SK-N-SH (cell line): ENCODE measurements at regions not wholly inside any gene's neighbourhood (a gene's known extent, or its start where the extent isn't known, plus 50 kb on each side); places are given as distances from the start of the nearest gene placed in this dataset.

Source experiments
- CTCF ChIA-PET: fragments of 300-600, 350-600 bp; formaldehyde crosslinking; extraction: SDS; loops from one replicate; lab custom pipeline; 2021; lab: Yijun Ruan, JAX
- POLR2A ChIA-PET: fragments of 350-600 bp; sonication (Branson Sonifier 250); formaldehyde crosslinking; extraction: SDS; loops from one replicate; lab custom pipeline; 2020; ENCODE audit warnings: antibody characterized with exemption, inconsistent platforms; lab: Yijun Ruan, JAX
- DNase-seq: peaks from one replicate; pipeline ENCODE4 v3.0.0; 2012
- H2AFZ ChIP-seq: fragments of 200-600 bp; sonication (generic); 2 replicates; pipeline ENCODE4 v1.8.1; 2016; ENCODE audit warnings: antibody characterized with exemption, mild to moderate bottlenecking, low read depth
- H3F3A ChIP-seq: fragments of 200-600 bp; sonication (generic); replicated peaks from 2 replicates; pipeline ENCODE3; 2016; ENCODE audit warnings: antibody characterized with exemption, mild to moderate bottlenecking; ENCODE audit not compliant: insufficient read depth
- H3K27ac ChIP-seq, 2 experiments: fragments of 200-500 bp in 1 of 2; fragments of 200-600 bp in 1 of 2; sonication (Bioruptor generic) in 1 of 2; sonication (generic), shearing (Covaris generic) in 1 of 2; 2 replicates each; pipeline versions ENCODE4 v1.5.1 to v1.6.1; 2014 to 2016; ENCODE audit warnings: low read depth in 2 of 2, inconsistent platforms in 1 of 2, low read length in 1 of 2, mild to moderate bottlenecking in 1 of 2, mixed read lengths in 1 of 2
- H3K27me3 ChIP-seq: fragments of 200-600 bp; sonication (generic), shearing (Covaris generic); 2 replicates; pipeline ENCODE4 v1.6.1; 2016; ENCODE audit warnings: mixed run types; ENCODE audit not compliant: insufficient read depth
- H3K36me3 ChIP-seq, 2 experiments: fragments of 200-500 bp in 1 of 2; fragments of 200-600 bp in 1 of 2; sonication (Bioruptor generic) in 1 of 2; sonication (generic) in 1 of 2; replicated peaks in 1 of 2; 2 replicates each; pipeline versions ENCODE3 to v1.5.1; 2014 to 2016; ENCODE audit warnings: low read length in 1 of 2, mild to moderate bottlenecking in 1 of 2; ENCODE audit not compliant: insufficient read depth in 2 of 2, control insufficient read depth in 1 of 2
- H3K4me1 ChIP-seq, 2 experiments: fragments of 200-500 bp in 1 of 2; fragments of 200-600 bp in 1 of 2; sonication (Bioruptor generic) in 1 of 2; sonication (generic), shearing (Covaris generic) in 1 of 2; 2 replicates each; pipeline versions ENCODE4 v1.5.1 to v1.6.1; 2014 to 2016; ENCODE audit warnings: low read depth in 1 of 2, low read length in 1 of 2, mixed run types in 1 of 2; ENCODE audit not compliant: insufficient read depth in 2 of 2, control insufficient read depth in 1 of 2
- H3K4me2 ChIP-seq: fragments of 200-600 bp; sonication (generic), shearing (Covaris generic); 2 replicates; pipeline ENCODE4 v1.6.1; 2017; ENCODE audit warnings: mixed run types
- H3K4me3 ChIP-seq, 2 experiments: fragments of 200-500 bp in 1 of 2; fragments of 200-600 bp in 1 of 2; sonication (Bioruptor generic) in 1 of 2; sonication (generic), shearing (Covaris generic) in 1 of 2; 2 replicates each; pipeline versions ENCODE4 v1.5.1 to v1.8.1; 2014 to 2016; ENCODE audit warnings: low read depth in 2 of 2, inconsistent platforms in 1 of 2, low read length in 1 of 2, mild to moderate bottlenecking in 1 of 2, mixed read lengths in 1 of 2, moderate library complexity in 1 of 2
- H3K79me2 ChIP-seq: fragments of 200-600 bp; sonication (generic); 2 replicates; pipeline ENCODE4 v1.8.1; 2017; ENCODE audit warnings: mild to moderate bottlenecking; ENCODE audit not compliant: insufficient read depth
- H3K9ac ChIP-seq: fragments of 200-600 bp; sonication (generic); 2 replicates; pipeline ENCODE4 v1.6.1; 2017; ENCODE audit warnings: mixed run types
- H3K9me2 ChIP-seq: fragments of 200-600 bp; sonication (generic); 2 replicates; pipeline ENCODE4 v1.6.1; 2017; ENCODE audit warnings: mixed run types
- H3K9me3 ChIP-seq: fragments of 200-600 bp; sonication (generic); 2 replicates; pipeline ENCODE4 v1.6.1; 2017; ENCODE audit warnings: mixed run types, mild to moderate bottlenecking, moderate library complexity
- H4K20me1 ChIP-seq: fragments of 200-600 bp; sonication (generic); 2 replicates; pipeline ENCODE4 v1.6.1; 2017; ENCODE audit warnings: mild to moderate bottlenecking, mixed run types; ENCODE audit not compliant: insufficient read depth
- CHD2 ChIP-seq: fragments of 150-350 bp; IDR thresholded peaks from 2 replicates; pipeline ENCODE4 v1.6.1; 2018; ENCODE audit warnings: low read length; ENCODE audit not compliant: partially characterized antibody
- EP300 ChIP-seq, 2 experiments: IDR thresholded peaks; 2 replicates each; pipeline versions ENCODE4 v1.4.0 to v1.6.1; 2012; ENCODE audit warnings: borderline replicate concordance in 1 of 2, low read depth in 1 of 2, low read length in 1 of 2
- FOXM1 ChIP-seq: IDR thresholded peaks from 2 replicates; pipeline ENCODE4 v1.4.0; 2012; ENCODE audit warnings: low read depth, mild to moderate bottlenecking
- GABPA ChIP-seq: IDR thresholded peaks from 2 replicates; pipeline ENCODE4 v1.4.0; 2012; ENCODE audit warnings: low read depth, mild to moderate bottlenecking
- GATA2 ChIP-seq: sonication (generic); formaldehyde crosslinking; IDR thresholded peaks from 2 replicates; pipeline ENCODE4 v1.5.0; 2020; ENCODE audit warnings: mild to moderate bottlenecking, missing genetic modification reagents
- JUND ChIP-seq: IDR thresholded peaks from 2 replicates; pipeline ENCODE4 v1.4.0; 2012
- MXI1 ChIP-seq: IDR thresholded peaks from 2 replicates; pipeline ENCODE4 v1.6.1; 2012; ENCODE audit warnings: mild to moderate bottlenecking, low read depth, low read length, improper control_type of control experiment
- NFIC ChIP-seq: IDR thresholded peaks from 2 replicates; pipeline ENCODE4 v1.4.0; 2012; ENCODE audit warnings: borderline replicate concordance
- POLR2AphosphoS5 ChIP-seq: IDR thresholded peaks from 2 replicates; pipeline ENCODE4 v1.6.1; 2012; ENCODE audit warnings: low read depth, low read length
- RAD21 ChIP-seq: IDR thresholded peaks from 2 replicates; pipeline ENCODE4 v1.6.1; 2012; ENCODE audit warnings: mild to moderate bottlenecking, low read length
- RFX5 ChIP-seq: IDR thresholded peaks from 2 replicates; pipeline ENCODE4 v1.6.1; 2012; ENCODE audit warnings: mild to moderate bottlenecking, improper control_type of control experiment, low read length
- RXRA ChIP-seq: IDR thresholded peaks from 2 replicates; pipeline ENCODE4 v1.4.0; 2012; ENCODE audit warnings: low read depth, mild to moderate bottlenecking, borderline replicate concordance
- TAF1 ChIP-seq: IDR thresholded peaks from 2 replicates; pipeline ENCODE4 v1.6.1; 2012; ENCODE audit warnings: low read depth, mild to moderate bottlenecking, low read length, moderate library complexity, borderline replicate concordance
- TCF12 ChIP-seq: IDR thresholded peaks from 2 replicates; pipeline ENCODE4 v1.4.0; 2012
- WGBS: methylation state at CpG from one replicate; pipeline ENCODE4 v1.1.6; 2017; ENCODE audit warnings: low lambda C conversion rate; 5-methylcytosine and 5-hydroxymethylcytosine counted together
- TF ChIP-seq, protein P1 (sequence below): fragments of 150-350 bp; IDR thresholded peaks from 2 replicates; pipeline ENCODE4 v1.6.1; 2017; ENCODE audit warnings: antibody characterized with exemption, low read length, low read depth, borderline replicate concordance
- TF ChIP-seq, protein P2 (sequence below): fragments of 200-600 bp; sonication (generic); IDR thresholded peaks from 2 replicates; pipeline ENCODE4 v1.6.1; 2017; ENCODE audit warnings: antibody characterized with exemption, mild to moderate bottlenecking, moderate library complexity

DNA sequence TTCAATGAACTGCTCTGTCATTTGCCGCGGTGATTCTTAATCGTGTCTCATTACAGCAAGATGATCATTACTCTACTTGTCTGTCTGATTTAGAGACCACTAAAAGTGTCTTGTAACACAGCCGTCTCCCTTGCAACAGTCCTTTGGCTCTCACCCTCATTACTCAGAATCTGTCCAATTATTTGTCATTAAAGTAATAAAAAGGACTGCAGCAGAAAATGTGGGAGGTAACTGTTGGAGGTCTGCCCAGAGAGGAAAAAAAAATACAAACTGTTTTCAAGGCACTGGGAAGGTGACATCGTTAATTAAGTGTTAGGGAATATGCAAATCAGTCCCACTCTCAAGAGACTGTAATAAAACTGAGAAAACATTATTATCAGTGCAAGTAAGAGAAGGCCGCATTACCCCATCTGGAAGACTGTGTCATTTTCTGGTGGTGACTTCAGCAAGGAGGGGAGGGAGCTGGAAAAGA is 281.0 kb downstream of the RASEF start:
- CTCF ChIA-PET: no interaction called here
- 39% methylated on average over 6 of the region's 6 CpGs for WGBS

GRCh38 chr9:82783045-82783444 is 279.9 kb downstream of the RASEF start:
- CTCF ChIA-PET: no interaction called here
- no peaks in the 10 kb centered on the region for H3K79me2 ChIP-seq
- no peaks in the 10 kb centered on the region for H3K9me3 ChIP-seq
- H3K4me2 ChIP-seq: no peak overlapping the region
- no peaks in the 10 kb centered on the region for H3K9me2 ChIP-seq
- POLR2A ChIA-PET: no interaction called here
- no peaks in the 10 kb centered on the region for H3K27me3 ChIP-seq
- no peaks in the 10 kb centered on the region for H3F3A ChIP-seq
- H2AFZ ChIP-seq: no peak overlapping the region
- H3K36me3 ChIP-seq: no peaks in the 10 kb centered on the region
- H3K9ac ChIP-seq: no peak overlapping the region
- H4K20me1 ChIP-seq: no peaks in the 10 kb centered on the region
- no peak overlapping the region for H3K4me3 ChIP-seq
- DNase-seq: no peak
- H3K4me1 ChIP-seq: no peaks in the 10 kb centered on the region
- 16% methylated on average over 1 of the region's 1 CpG for WGBS
- H3K27ac ChIP-seq: no peak overlapping the region
- no peak for TF ChIP-seq FOXM1

More for the DNA sequence above, 281.0 kb downstream of the RASEF start:
- no peaks in the 10 kb centered on the region for H3K27me3 ChIP-seq
- H3F3A ChIP-seq: no peaks in the 10 kb centered on the region
- no peak for DNase-seq
- H3K4me1 ChIP-seq: no peaks in the 10 kb centered on the region
- H3K36me3 ChIP-seq: no peaks in the 10 kb centered on the region
- H3K27ac ChIP-seq: no peak overlapping the region
- TF ChIP-seq GABPA: no peak
- TF ChIP-seq TCF12: no peak
- TF ChIP-seq RFX5: no peak
- TF ChIP-seq JUND: no peak
- TF ChIP-seq, protein P1, sequence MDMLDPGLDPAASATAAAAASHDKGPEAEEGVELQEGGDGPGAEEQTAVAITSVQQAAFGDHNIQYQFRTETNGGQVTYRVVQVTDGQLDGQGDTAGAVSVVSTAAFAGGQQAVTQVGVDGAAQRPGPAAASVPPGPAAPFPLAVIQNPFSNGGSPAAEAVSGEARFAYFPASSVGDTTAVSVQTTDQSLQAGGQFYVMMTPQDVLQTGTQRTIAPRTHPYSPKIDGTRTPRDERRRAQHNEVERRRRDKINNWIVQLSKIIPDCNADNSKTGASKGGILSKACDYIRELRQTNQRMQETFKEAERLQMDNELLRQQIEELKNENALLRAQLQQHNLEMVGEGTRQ: no peak
- no peak for TF ChIP-seq POLR2AphosphoS5
- no peak for TF ChIP-seq RXRA
- TF ChIP-seq GATA2 (CRISPR knock-in tag): no peak
- no peak overlapping the region for H3K9ac ChIP-seq
- H4K20me1 ChIP-seq: no peaks in the 10 kb centered on the region
- POLR2A ChIA-PET: no interaction called here
- no peaks in the 10 kb centered on the region for H3K9me2 ChIP-seq
- H3K4me3 ChIP-seq: no peak overlapping the region
- H3K79me2 ChIP-seq: no peaks in the 10 kb centered on the region
- H3K4me2 ChIP-seq: no peak overlapping the region
- no peak overlapping the region for H2AFZ ChIP-seq
- H3K9me3 ChIP-seq: no peaks in the 10 kb centered on the region

DNA sequence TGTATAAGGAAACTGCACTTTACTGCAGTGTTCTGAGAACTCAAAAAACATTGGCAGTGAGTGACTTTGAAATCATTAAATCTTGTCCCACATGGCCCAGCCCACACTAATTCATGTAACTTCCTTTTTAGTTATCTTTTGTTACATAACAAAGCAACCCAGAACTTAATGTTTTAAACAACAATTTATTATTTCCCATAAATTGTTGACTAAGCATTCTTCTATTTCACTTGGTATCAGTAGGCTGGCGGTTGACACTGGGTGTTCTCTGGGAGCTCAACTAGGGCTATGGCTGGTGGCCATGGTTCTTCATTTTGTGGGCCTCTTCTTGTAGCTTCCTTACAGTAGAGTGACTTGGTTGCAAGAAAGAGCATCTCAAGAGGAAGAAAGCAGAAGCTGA is 278.4 kb downstream of the RASEF start:
- POLR2A ChIA-PET: no interaction called here
- Histone ChIP-seq H3K4me2 (no peak overlapping the region), H3K9me3 (no peaks in the 10 kb centered on the region), H3K4me1 (no peaks in the 10 kb centered on the region), H3K79me2 (no peaks in the 10 kb centered on the region), H3K4me3 (no peak overlapping the region), H3K9me2 (no peaks in the 10 kb centered on the region), H3K27me3 (no peaks in the 10 kb centered on the region), H3K27ac (no peak overlapping the region), H3F3A (no peaks in the 10 kb centered on the region), H3K9ac (no peak overlapping the region), H2AFZ (no peak overlapping the region), H4K20me1 (no peaks in the 10 kb centered on the region), H3K36me3 (no peaks in the 10 kb centered on the region)
- DNase-seq: no peak
- CTCF ChIA-PET: no interaction called here
- WGBS: 36% methylated on average over 1 of the region's 1 CpG
- no peak for TF ChIP-seq EP300 (IDR thresholded peaks at IDR 0.05; ENCODE audit: borderline replicate concordance in 1 of 2, low read depth in 1 of 2, low read length in 1 of 2)
- no peak for TF ChIP-seq RAD21
- TF ChIP-seq, protein P2, sequence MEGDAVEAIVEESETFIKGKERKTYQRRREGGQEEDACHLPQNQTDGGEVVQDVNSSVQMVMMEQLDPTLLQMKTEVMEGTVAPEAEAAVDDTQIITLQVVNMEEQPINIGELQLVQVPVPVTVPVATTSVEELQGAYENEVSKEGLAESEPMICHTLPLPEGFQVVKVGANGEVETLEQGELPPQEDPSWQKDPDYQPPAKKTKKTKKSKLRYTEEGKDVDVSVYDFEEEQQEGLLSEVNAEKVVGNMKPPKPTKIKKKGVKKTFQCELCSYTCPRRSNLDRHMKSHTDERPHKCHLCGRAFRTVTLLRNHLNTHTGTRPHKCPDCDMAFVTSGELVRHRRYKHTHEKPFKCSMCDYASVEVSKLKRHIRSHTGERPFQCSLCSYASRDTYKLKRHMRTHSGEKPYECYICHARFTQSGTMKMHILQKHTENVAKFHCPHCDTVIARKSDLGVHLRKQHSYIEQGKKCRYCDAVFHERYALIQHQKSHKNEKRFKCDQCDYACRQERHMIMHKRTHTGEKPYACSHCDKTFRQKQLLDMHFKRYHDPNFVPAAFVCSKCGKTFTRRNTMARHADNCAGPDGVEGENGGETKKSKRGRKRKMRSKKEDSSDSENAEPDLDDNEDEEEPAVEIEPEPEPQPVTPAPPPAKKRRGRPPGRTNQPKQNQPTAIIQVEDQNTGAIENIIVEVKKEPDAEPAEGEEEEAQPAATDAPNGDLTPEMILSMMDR: no peak
- no peak for TF ChIP-seq RXRA
- no peak for TF ChIP-seq POLR2AphosphoS5
- no peak for TF ChIP-seq MXI1
- TF ChIP-seq CHD2: no peak
- TF ChIP-seq JUND: no peak
- no peak for TF ChIP-seq GATA2 (CRISPR knock-in tag)
- no peak for TF ChIP-seq TAF1
- TF ChIP-seq NFIC: no peak
- TF ChIP-seq, protein P1: no peak
